Colonic mucosa (tissue), 4 donors: ENCODE measurements at regions not wholly inside any gene's neighbourhood (a gene's known extent, or its start where the extent isn't known, plus 50 kb on each side); places are given as distances from the start of the nearest gene placed in this dataset.

Experiments
- DNase-seq: peaks from one replicate; pipeline ENCODE4 v3.0.0-alpha.2; 2020
- H3K27ac ChIP-seq: fragments of 200-600 bp; one replicate; pipeline ENCODE4 v1.8.0; 2021
- H3K27me3 ChIP-seq: fragments of 200-600 bp; one replicate; pipeline ENCODE4 v1.8.0; 2021
- H3K36me3 ChIP-seq: fragments of 200-600 bp; one replicate; pipeline ENCODE4 v1.8.0; 2021
- H3K4me1 ChIP-seq: fragments of 200-600 bp; one replicate; pipeline ENCODE4 v1.8.0; 2021; ENCODE audit warnings: mild to moderate bottlenecking
- H3K4me3 ChIP-seq: fragments of 200-600 bp; one replicate; pipeline ENCODE4 v1.8.0; 2021
- H3K9ac ChIP-seq, 2 donors: one replicate each; pipeline ENCODE4 v1.7.0; 2013; ENCODE audit warnings: control low read depth in 2 of 2, low read depth in 2 of 2, low read length in 2 of 2
- H3K9me3 ChIP-seq: fragments of 200-600 bp; one replicate; pipeline ENCODE4 v1.8.0; 2021
- CTCF ChIP-seq: fragments of 200-600 bp; IDR thresholded peaks from one replicate; pipeline ENCODE4 v1.8.0; 2022; ENCODE audit warnings: antibody characterized with exemption, mild to moderate bottlenecking
- intact Hi-C: fragments of 100-400 bp; cut with DNase I; formaldehyde crosslinking; loops from one replicate; pipeline ENCODE4 v1.14.1; 2022
- donor health status: healthy.
- donor health status: DM: no; HTN: no; CAD: no.
- donor health status: DM: no; HTN: no; CAD: no.

GRCh38 chr4:33062155-33062806 is 2342.1 kb downstream of the PCDH7 start:
- Histone ChIP-seq H3K27me3 (no peaks in the 10 kb centered on the region), H3K4me3 (no peak overlapping the region), H3K4me1 (no peaks in the 10 kb centered on the region), H3K36me3 (no peaks in the 10 kb centered on the region), H3K9me3 (no peaks in the 10 kb centered on the region), H3K9ac (no peak overlapping the region), H3K27ac (no peak overlapping the region)
- intact Hi-C loops: loop anchor here (5.0 kb wide), 1 partner anchor 155 kb away; no protein-coding TSS in a partner anchor
- TF ChIP-seq CTCF: no peak
- no peak for DNase-seq

GRCh38 chr4:33063241-33063640 is 2343.1 kb downstream of the PCDH7 start:
- H3K27ac ChIP-seq: no peak overlapping the region
- H3K4me3 ChIP-seq: no peak overlapping the region
- H3K4me1 ChIP-seq: no peaks in the 10 kb centered on the region
- H3K27me3 ChIP-seq: no peaks in the 10 kb centered on the region
- no peak for TF ChIP-seq CTCF
- intact Hi-C loops: loop anchor here (5.0 kb wide), 1 partner anchor 156 kb away; no protein-coding TSS in a partner anchor
- H3K9me3 ChIP-seq: no peaks in the 10 kb centered on the region
- H3K9ac ChIP-seq: no peak overlapping the region
- no peaks in the 10 kb centered on the region for H3K36me3 ChIP-seq
- DNase-seq: no peak

- H3K27me3 ChIP-seq: no peaks in the 10 kb centered on the region
- DNase-seq: no peak
- H3K36me3 ChIP-seq: no peaks in the 10 kb centered on the region
- H3K4me3 ChIP-seq: no peak overlapping the region
- intact Hi-C loops: loop anchor here (5.0 kb wide), 1 partner anchor 157 kb away; no protein-coding TSS in a partner anchor
- no peak for TF ChIP-seq CTCF
- no peak overlapping the region for H3K27ac ChIP-seq
- H3K9ac ChIP-seq: no peak overlapping the region
- H3K9me3 ChIP-seq: no peaks in the 10 kb centered on the region
- no peaks in the 10 kb centered on the region for H3K4me1 ChIP-seq
Observed at GRCh38 chr4:33064238-33064637, 2344.1 kb downstream of the PCDH7 start.

- H3K4me3 ChIP-seq: no peak overlapping the region
- H3K27me3 ChIP-seq: no peaks in the 10 kb centered on the region
- no peak overlapping the region for H3K27ac ChIP-seq
- no peak for TF ChIP-seq CTCF
- H3K36me3 ChIP-seq: no peaks in the 10 kb centered on the region
- no peak for DNase-seq
- H3K9ac ChIP-seq: no peak overlapping the region
- no peaks in the 10 kb centered on the region for H3K9me3 ChIP-seq
- H3K4me1 ChIP-seq: no peaks in the 10 kb centered on the region
- intact Hi-C loops: no loop called here
Observed at GRCh38 chr4:33065749-33066148, 2345.6 kb downstream of the PCDH7 start.

- Histone ChIP-seq H3K27me3 (no peaks in the 10 kb centered on the region), H3K9ac (no peak overlapping the region), H3K4me3 (no peak overlapping the region), H3K36me3 (no peaks in the 10 kb centered on the region), H3K27ac (no peak overlapping the region), H3K9me3 (no peaks in the 10 kb centered on the region), H3K4me1 (no peaks in the 10 kb centered on the region)
- intact Hi-C loops: no loop called here
- no peak for DNase-seq
- TF ChIP-seq CTCF: no peak
Observed at GRCh38 chr4:33067221-33067620, 2347.1 kb downstream of the PCDH7 start.
